Transverse colon (tissue), 4 donors: ENCODE measurements at regions not wholly inside any gene's neighbourhood (a gene's known extent, or its start where the extent isn't known, plus 50 kb on each side); places are given as distances from the start of the nearest gene placed in this dataset.

Experiments used
- DNase-seq: peaks from one replicate; pipeline ENCODE4 v3.0.0-alpha.2; 2019
- H3K27ac ChIP-seq, 4 donors: fragments of 200-600 bp; sonication (generic); 2 replicates each; pipeline ENCODE4 v1.5.1; 2016 to 2018; ENCODE audit warnings: inconsistent platforms in 4 of 4
- H3K27me3 ChIP-seq: fragments of 200-600 bp; sonication (generic); 2 replicates; pipeline ENCODE4 v1.5.1; 2017; ENCODE audit warnings: inconsistent platforms
- H3K36me3 ChIP-seq, 4 donors: fragments of 200-600 bp; sonication (generic); 2 replicates each; pipeline ENCODE4 v1.5.1; 2017 to 2019; ENCODE audit warnings: inconsistent platforms in 4 of 4
- H3K4me1 ChIP-seq, 4 donors: fragments of 200-600 bp; sonication (generic); 2 replicates each; pipeline ENCODE4 v1.5.1; 2017 to 2020; ENCODE audit warnings: inconsistent platforms in 4 of 4
- H3K4me3 ChIP-seq, 4 donors: fragments of 200-600 bp; sonication (generic); 1 replicate in 1 of 4; 2 replicates in 3 of 4; pipeline versions ENCODE4 v1.5.1 to v1.6.1; 2017 to 2019; ENCODE audit warnings: inconsistent platforms in 4 of 4
- H3K9me3 ChIP-seq, 2 donors: fragments of 200-600 bp; sonication (generic); 2 replicates each; pipeline ENCODE4 v1.5.1; 2017 to 2019; ENCODE audit warnings: inconsistent platforms in 2 of 2
- EP300 ChIP-seq: sonication (generic); formaldehyde crosslinking; IDR thresholded peaks from one replicate; pipeline ENCODE4 v1.6.1; 2017; ENCODE audit warnings: antibody characterized with exemption, low read depth
- POLR2A ChIP-seq: fragments of 450-650 bp; IDR thresholded peaks from one replicate; pipeline ENCODE4 v1.6.1; 2016; ENCODE audit warnings: antibody characterized with exemption, mild to moderate bottlenecking, moderate library complexity
- POLR2AphosphoS5 ChIP-seq, 3 donors: sonication (generic); formaldehyde crosslinking; IDR thresholded peaks; one replicate each; pipeline ENCODE4 v1.6.1; 2016; ENCODE audit warnings: antibody characterized with exemption in 3 of 3
- WGBS, 2 donors: methylation state at CpG; one replicate each; pipeline ENCODE4 v1.1.5; 2018; ENCODE audit warnings: low coverage in 1 of 2; 5-methylcytosine and 5-hydroxymethylcytosine counted together
- in situ Hi-C, 4 donors: fragments of 200-750 bp; cut with MboI; loops; one replicate each; pipeline versions ENCODE4 v1.15.0 to v1.15.1; 2017; ENCODE audit warnings: low sequenced_read_pairs in 3 of 4, low pct_ligation_motif_present in 1 of 4, low pct_unique_long_range_greater_than_20kb in 1 of 4
- intact Hi-C: fragments of 100-400 bp; cut with DNase I; formaldehyde crosslinking; loops from one replicate; pipeline ENCODE4 v1.15.1; 2023; ENCODE audit warnings: low total_unique reads
- TF ChIP-seq, protein P1 (sequence below), 5 experiments: fragments of 200-600 bp in 3 of 5; fragments of 450-650 bp in 2 of 5; sonication (generic) in 3 of 5; IDR thresholded peaks; 1 replicate in 2 of 5; 2 replicates in 3 of 5; pipeline ENCODE4 v1.5.1; 2016 to 2017; ENCODE audit warnings: antibody characterized with exemption in 5 of 5, inconsistent platforms in 3 of 5, mild to moderate bottlenecking in 2 of 5, moderate library complexity in 1 of 5

DNA sequence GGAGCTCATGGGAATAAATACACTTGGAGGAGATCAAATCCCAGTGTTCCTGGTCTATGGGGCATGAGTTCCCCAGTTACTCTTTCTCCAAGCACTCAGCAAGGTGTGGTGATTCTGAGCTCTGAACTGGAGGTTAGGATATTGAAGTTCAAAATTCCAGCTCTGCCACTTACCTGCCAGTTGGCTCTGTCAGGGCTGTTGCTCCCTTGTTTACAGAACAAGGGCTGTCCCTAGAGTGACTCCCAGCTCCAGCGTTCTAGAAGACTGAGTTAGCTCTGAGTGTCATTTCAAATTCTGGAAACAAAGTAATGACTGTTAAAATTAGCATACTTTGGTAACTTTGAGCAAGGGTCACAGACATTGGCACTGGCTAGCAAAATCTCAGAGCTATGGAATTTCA, 69.7 kb upstream of the ZBED5 start:
- WGBS, 2 donors, result 22% methylated on average over 1 of the region's 1 CpG; no CpG with 5 or more reads in 1 of the 2 donors
- intact Hi-C loops, result no loop called here
- Histone ChIP-seq H3K27ac (peak overlapping the region; percentile 72 to 97 (median 76)), H3K27me3 (no peaks in the 10 kb centered on the region), H3K9me3 (no peaks in the 10 kb centered on the region), H3K4me3 (no peak overlapping the region), H3K36me3 (no peaks in the 10 kb centered on the region), H3K4me1 (peaks cover 13 to 60% (median 33%) of the 10 kb centered on the region in 4 donors)
- in situ Hi-C loops, result loop anchor here in 1 of 4 donors (25.0 kb wide), 1 partner anchor 860 kb away; no protein-coding TSS in a partner anchor
- TF ChIP-seq POLR2A, result peak; percentile 49
- TF ChIP-seq EP300, result no peak
- peak in 2 of 3 donors; percentile 51 to 72 for TF ChIP-seq POLR2AphosphoS5 (IDR thresholded peaks at IDR 0.05)
- peak; percentile 55 for DNase-seq

DNA sequence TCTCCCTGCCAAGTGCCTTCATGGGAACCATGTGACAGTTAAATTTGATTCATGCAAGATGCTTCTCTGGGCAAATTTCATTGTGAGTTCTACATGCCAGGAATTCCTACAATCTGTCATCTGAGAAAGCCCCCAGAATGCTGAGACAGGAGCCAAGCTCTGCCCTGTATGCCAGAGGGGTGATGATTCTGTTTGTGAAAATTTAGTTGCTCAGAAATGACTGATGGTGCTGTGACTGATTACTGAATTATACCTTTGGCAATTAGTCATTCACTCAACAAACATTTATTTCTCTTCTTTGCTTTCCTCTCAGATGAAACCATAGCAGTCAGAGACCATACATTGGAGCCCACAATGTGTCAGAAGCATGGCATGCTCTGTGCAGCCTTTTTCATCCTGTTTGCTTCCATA, 69.0 kb upstream of the ZBED5 start:
- in situ Hi-C loops (loop anchor here in 1 of 4 donors (25.0 kb wide), 1 partner anchor 860 kb away; no protein-coding TSS in a partner anchor), intact Hi-C loops (no loop called here)
- Histone ChIP-seq H3K4me3 (no peak overlapping the region), H3K9me3 (no peaks in the 10 kb centered on the region), H3K4me1 (peaks cover 9 to 53% (median 25%) of the 10 kb centered on the region in 4 donors), H3K27ac (peak overlapping the region; percentile 72 to 97 (median 76)), H3K27me3 (no peaks in the 10 kb centered on the region), H3K36me3 (no peaks in the 10 kb centered on the region)
- no peak for DNase-seq
- TF ChIP-seq POLR2A, result no peak
- TF ChIP-seq POLR2AphosphoS5 (IDR thresholded peaks at IDR 0.05), result no peak
- TF ChIP-seq, protein P1, sequence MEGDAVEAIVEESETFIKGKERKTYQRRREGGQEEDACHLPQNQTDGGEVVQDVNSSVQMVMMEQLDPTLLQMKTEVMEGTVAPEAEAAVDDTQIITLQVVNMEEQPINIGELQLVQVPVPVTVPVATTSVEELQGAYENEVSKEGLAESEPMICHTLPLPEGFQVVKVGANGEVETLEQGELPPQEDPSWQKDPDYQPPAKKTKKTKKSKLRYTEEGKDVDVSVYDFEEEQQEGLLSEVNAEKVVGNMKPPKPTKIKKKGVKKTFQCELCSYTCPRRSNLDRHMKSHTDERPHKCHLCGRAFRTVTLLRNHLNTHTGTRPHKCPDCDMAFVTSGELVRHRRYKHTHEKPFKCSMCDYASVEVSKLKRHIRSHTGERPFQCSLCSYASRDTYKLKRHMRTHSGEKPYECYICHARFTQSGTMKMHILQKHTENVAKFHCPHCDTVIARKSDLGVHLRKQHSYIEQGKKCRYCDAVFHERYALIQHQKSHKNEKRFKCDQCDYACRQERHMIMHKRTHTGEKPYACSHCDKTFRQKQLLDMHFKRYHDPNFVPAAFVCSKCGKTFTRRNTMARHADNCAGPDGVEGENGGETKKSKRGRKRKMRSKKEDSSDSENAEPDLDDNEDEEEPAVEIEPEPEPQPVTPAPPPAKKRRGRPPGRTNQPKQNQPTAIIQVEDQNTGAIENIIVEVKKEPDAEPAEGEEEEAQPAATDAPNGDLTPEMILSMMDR (IDR thresholded peaks at IDR 0.05), result no peak
- TF ChIP-seq EP300, result no peak

DNA sequence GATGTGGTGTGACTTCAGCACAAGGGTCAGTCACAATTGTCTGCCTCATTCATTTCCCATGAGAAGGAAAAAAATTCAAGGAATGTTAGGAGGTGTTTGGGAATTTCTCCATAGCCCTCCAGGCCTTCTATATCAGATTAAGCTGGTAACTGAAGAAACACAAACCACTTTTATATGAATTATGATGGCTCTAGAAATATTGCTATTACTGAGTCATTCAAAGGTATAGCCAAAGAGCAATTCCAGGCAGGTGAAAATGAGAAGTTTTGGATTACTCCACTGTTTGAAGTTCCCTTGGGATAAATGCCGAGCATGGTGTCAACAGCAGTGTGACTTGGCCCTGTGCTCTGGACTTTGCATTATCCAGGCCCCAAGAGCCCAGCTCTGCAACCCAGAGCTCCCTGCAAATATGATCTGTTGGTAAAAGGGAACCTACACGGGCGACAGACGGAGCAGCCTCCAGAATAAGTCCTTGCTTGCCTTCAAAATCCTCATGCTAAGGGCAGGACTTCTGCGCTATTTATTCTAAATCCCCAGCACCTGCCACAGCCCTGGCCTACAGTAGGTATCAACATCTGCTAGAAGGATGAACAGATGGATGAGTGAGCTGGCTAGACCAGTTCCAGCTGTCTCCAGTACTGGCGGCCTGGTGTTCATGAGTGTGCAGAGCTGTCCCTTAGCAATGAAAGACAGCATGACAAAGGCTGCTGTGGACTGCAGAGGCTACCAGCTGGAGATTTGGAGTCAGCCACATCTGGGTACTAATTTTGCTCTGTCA, 67.5 kb upstream of the ZBED5 start:
- Histone ChIP-seq H3K27ac (peak overlapping the region in 2 of 4 donors; percentile 19 to 97), H3K4me3 (no peak overlapping the region), H3K27me3 (no peaks in the 10 kb centered on the region), H3K9me3 (no peaks in the 10 kb centered on the region), H3K36me3 (no peaks in the 10 kb centered on the region), H3K4me1 (peaks cover 9 to 45% (median 23%) of the 10 kb centered on the region in 4 donors)
- intact Hi-C loops (no loop called here), in situ Hi-C loops (loop anchor here in 1 of 4 donors (25.0 kb wide), 1 partner anchor 862 kb away; no protein-coding TSS in a partner anchor)
- 87 to 90% methylated on average over 5 to 6 of the region's 6 CpGs for WGBS, 2 donors
- TF ChIP-seq, protein P1 (IDR thresholded peaks at IDR 0.05), result no peak
- no peak for TF ChIP-seq EP300
- TF ChIP-seq POLR2AphosphoS5 (IDR thresholded peaks at IDR 0.05), result no peak
- no peak for TF ChIP-seq POLR2A
- no peak for DNase-seq

GRCh38 chr11:10923882-10924281, 66.0 kb upstream of the ZBED5 start:
- in situ Hi-C loops (no loop called here), intact Hi-C loops (no loop called here)
- H3K4me1 ChIP-seq, result peaks cover 9 to 31% (median 18%) of the 10 kb centered on the region in 4 donors
- DNase-seq, result no peak
- no peak overlapping the region for H3K27ac ChIP-seq
- no peaks in the 10 kb centered on the region for H3K27me3 ChIP-seq
- no peak for TF ChIP-seq EP300
- TF ChIP-seq POLR2AphosphoS5 (IDR thresholded peaks at IDR 0.05), result no peak
- TF ChIP-seq, protein P1 (IDR thresholded peaks at IDR 0.05), result no peak
- TF ChIP-seq POLR2A, result no peak
- no peak overlapping the region for H3K4me3 ChIP-seq
- H3K36me3 ChIP-seq, result no peaks in the 10 kb centered on the region
- H3K9me3 ChIP-seq, result no peaks in the 10 kb centered on the region
